ENCODE measurements at regions not wholly inside any gene's neighbourhood (a gene's known extent, or its start where the extent isn't known, plus 50 kb on each side); places are given as distances from the start of the nearest gene placed in this dataset.

- TF ChIP-seq POLR2A (IDR thresholded peaks at IDR 0.05) (no peak), CTCF (IDR thresholded peaks at IDR 0.05) (no peak), POLR2AphosphoS5 (IDR thresholded peaks at IDR 0.05) (no peak)
Observed at GRCh38 chr16:9144106-9144505, 52.7 kb downstream of the HAPSTR1 start.

Measured in breast epithelium (tissue), 3 donors.